SK-N-SH treated with all-trans-retinoic acid at 6 μM for 48 hours (cell line): ENCODE measurements at regions not wholly inside any gene's neighbourhood (a gene's known extent, or its start where the extent isn't known, plus 50 kb on each side); places are given as distances from the start of the nearest gene placed in this dataset.

ENCODE experiments used
- ATAC-seq: fragments of 200-7000 bp; cut with Tn5 transposase; 3 replicates; pipeline ENCODE4 v1.9.1; 2020; ENCODE audit warnings: mild to moderate bottlenecking, moderate library complexity
- ARNTL ChIP-seq: fragments of 450-650 bp; formaldehyde crosslinking; IDR thresholded peaks from 2 replicates; pipeline ENCODE4 v1.5.0; 2020; ENCODE audit warnings: low read depth, mild to moderate bottlenecking, moderate library complexity, borderline replicate concordance
- BACH2 ChIP-seq: fragments of 250-450 bp; sonication (Bioruptor Pico); IDR thresholded peaks from 2 replicates; pipeline ENCODE4 v1.9.0; 2021; ENCODE audit warnings: mild to moderate bottlenecking, borderline replicate concordance
- CREB5 ChIP-seq: fragments of 250-450 bp; sonication (Bioruptor Pico); IDR thresholded peaks from 2 replicates; pipeline ENCODE4 v1.5.1; 2020; ENCODE audit warnings: low read depth, mild to moderate bottlenecking, moderate library complexity
- CSDC2 ChIP-seq: fragments of 250-450 bp; sonication (Bioruptor Pico); IDR thresholded peaks from 2 replicates; pipeline ENCODE4 v1.5.0; 2020; ENCODE audit warnings: mild to moderate bottlenecking, moderate library complexity
- CSRNP3 ChIP-seq: fragments of 250-450 bp; sonication (Bioruptor Pico); IDR thresholded peaks from 2 replicates; pipeline ENCODE4 v1.5.1; 2021; ENCODE audit warnings: mild to moderate bottlenecking, moderate library complexity
- ESRRG ChIP-seq: fragments of 250-450 bp; sonication (Bioruptor Pico); IDR thresholded peaks from 2 replicates; pipeline ENCODE4 v1.6.1; 2021; ENCODE audit warnings: mild to moderate bottlenecking
- GLIS3 ChIP-seq: fragments of 250-450 bp; sonication (Bioruptor Pico); IDR thresholded peaks from 2 replicates; pipeline ENCODE4 v1.5.0; 2020; ENCODE audit warnings: mild to moderate bottlenecking, moderate library complexity
- ISL1 ChIP-seq: fragments of 250-450 bp; sonication (Bioruptor Pico); IDR thresholded peaks from 2 replicates; pipeline ENCODE4 v2.1.2; 2022; ENCODE audit warnings: mild to moderate bottlenecking, moderate library complexity
- OSR1 ChIP-seq: fragments of 250-450 bp; sonication (Bioruptor Pico); IDR thresholded peaks from 2 replicates; pipeline ENCODE4 v1.8.0; 2022; ENCODE audit warnings: moderate library complexity, mild to moderate bottlenecking, inconsistent platforms
- PATZ1 ChIP-seq: fragments of 250-450 bp; sonication (Bioruptor Pico); IDR thresholded peaks from 2 replicates; pipeline ENCODE4 v1.8.0; 2020; ENCODE audit warnings: mild to moderate bottlenecking, moderate library complexity, borderline replicate concordance
- POU6F1 ChIP-seq: fragments of 250-450 bp; sonication (Bioruptor Pico); IDR thresholded peaks from 2 replicates; pipeline ENCODE4 v1.8.0; 2021; ENCODE audit warnings: low read depth, mild to moderate bottlenecking, moderate library complexity, borderline replicate concordance
- PPARA ChIP-seq: fragments of 250-450 bp; sonication (Bioruptor Pico); IDR thresholded peaks from 2 replicates; pipeline ENCODE4 v1.5.0; 2020; ENCODE audit warnings: mild to moderate bottlenecking, borderline replicate concordance
- RARB ChIP-seq: fragments of 250-450 bp; sonication (Bioruptor Pico); IDR thresholded peaks from 2 replicates; pipeline ENCODE4 v1.8.0; 2021; ENCODE audit warnings: mild to moderate bottlenecking, moderate library complexity
- SNAI2 ChIP-seq: fragments of 250-450 bp; sonication (Bioruptor Pico); IDR thresholded peaks from 2 replicates; pipeline ENCODE4 v1.5.0; 2020; ENCODE audit warnings: mild to moderate bottlenecking, moderate library complexity
- TCF4 ChIP-seq: fragments of 250-450 bp; sonication (Bioruptor Pico); IDR thresholded peaks from 2 replicates; pipeline ENCODE4 v1.8.0; 2021; ENCODE audit warnings: mild to moderate bottlenecking, moderate library complexity, borderline replicate concordance
- TOX ChIP-seq: fragments of 250-450 bp; sonication (Bioruptor Pico); IDR thresholded peaks from 2 replicates; pipeline ENCODE4 v1.8.0; 2021; ENCODE audit warnings: mild to moderate bottlenecking, moderate library complexity, borderline replicate concordance
- TSHZ2 ChIP-seq: fragments of 250-450 bp; sonication (Bioruptor Pico); IDR thresholded peaks from 2 replicates; pipeline ENCODE4 v1.5.0; 2020; ENCODE audit warnings: mild to moderate bottlenecking, moderate library complexity
- ZC3H10 ChIP-seq: fragments of 250-450 bp; sonication (Bioruptor Pico); IDR thresholded peaks from 2 replicates; pipeline ENCODE4 v1.5.1; 2021; ENCODE audit warnings: mild to moderate bottlenecking, moderate library complexity
- ZFP3 ChIP-seq: fragments of 250-450 bp; sonication (Bioruptor Pico); IDR thresholded peaks from 2 replicates; pipeline ENCODE4 v1.5.0; 2020; ENCODE audit warnings: mild to moderate bottlenecking, moderate library complexity
- ZFP30 ChIP-seq: fragments of 450-650 bp; formaldehyde crosslinking; IDR thresholded peaks from 2 replicates; pipeline ENCODE4 v1.5.0; 2022; ENCODE audit warnings: mild to moderate bottlenecking, moderate library complexity
- ZNF70 ChIP-seq: fragments of 450-650 bp; formaldehyde crosslinking; IDR thresholded peaks from 2 replicates; pipeline ENCODE4 v1.5.0; 2020; ENCODE audit warnings: mild to moderate bottlenecking, moderate library complexity
- ZNF8 ChIP-seq: fragments of 450-650 bp; formaldehyde crosslinking; IDR thresholded peaks from 2 replicates; pipeline ENCODE4 v1.5.0; 2020; ENCODE audit warnings: mild to moderate bottlenecking, moderate library complexity

GRCh38 chr3:192068464-192069254, 607.7 kb downstream of the PYDC2 start:
- no peak for ATAC-seq
- TF ChIP-seq TCF4 (CRISPR knock-in tag) (no peak), POU6F1 (no peak), CSDC2 (CRISPR knock-in tag) (no peak), ESRRG (CRISPR knock-in tag) (no peak), CSRNP3 (CRISPR knock-in tag) (no peak), ZFP3 (no peak), TSHZ2 (CRISPR knock-in tag) (no peak), ISL1 (CRISPR knock-in tag) (no peak), BACH2 (no peak), PATZ1 (no peak), OSR1 (CRISPR knock-in tag) (no peak), CREB5 (CRISPR knock-in tag) (no peak), PPARA (no peak), ZNF70 (CRISPR knock-in tag) (no peak), ZC3H10 (no peak)
- TF ChIP-seq, all 23 proteins: peak for 0

GRCh38 chr3:192077795-192078497, 617.0 kb downstream of the PYDC2 start:
- no peak for ATAC-seq
- TF ChIP-seq ZFP30 (no peak), ZNF8 (CRISPR knock-in tag) (no peak), TOX (CRISPR knock-in tag) (no peak), CSRNP3 (CRISPR knock-in tag) (no peak), PPARA (no peak), ARNTL (no peak), GLIS3 (CRISPR knock-in tag) (no peak), ISL1 (CRISPR knock-in tag) (no peak), CSDC2 (CRISPR knock-in tag) (no peak), ESRRG (CRISPR knock-in tag) (no peak), SNAI2 (CRISPR knock-in tag) (no peak), TSHZ2 (CRISPR knock-in tag) (no peak), ZC3H10 (no peak), OSR1 (CRISPR knock-in tag) (no peak), POU6F1 (no peak), ZNF70 (CRISPR knock-in tag) (no peak), RARB (CRISPR knock-in tag) (no peak)
